B cell (primary cell): ENCODE measurements at regions not wholly inside any gene's neighbourhood (a gene's known extent, or its start where the extent isn't known, plus 50 kb on each side); places are given as distances from the start of the nearest gene placed in this dataset.

Source experiments
- ATAC-seq: fragments of 200-7000 bp; cut with Tn5 transposase; one replicate; pipeline ENCODE4 v1.10.0; 2021; ENCODE audit warnings: low read depth, mild to moderate bottlenecking, moderate number of reproducible peaks, moderate library complexity
- CTCF ChIA-PET: fragments of 350-600 bp; sonication (Branson Sonifier 250); formaldehyde crosslinking; loops from one replicate; lab custom pipeline; 2021; ENCODE audit warnings: antibody characterized with exemption, inconsistent platforms; lab: Charles Lee
- POLR2A ChIA-PET: fragments of 350-600 bp; sonication (Branson Sonifier 250); formaldehyde crosslinking; loops from one replicate; lab custom pipeline; 2021; ENCODE audit warnings: antibody characterized with exemption; lab: Charles Lee
- DNase-seq: peaks from one replicate; pipeline ENCODE4 v3.0.0; 2013
- H2AFZ ChIP-seq: 2 replicates; pipeline ENCODE4 v1.6.1; 2012; ENCODE audit warnings: mild to moderate bottlenecking, low read depth, low read length; ENCODE audit not compliant: insufficient read depth, poor library complexity, severe bottlenecking
- H3K27ac ChIP-seq, 2 donors: 1 replicate in 1 of 2; 2 replicates in 1 of 2; pipeline ENCODE4 v1.5.1; 2012 to 2013; ENCODE audit warnings: low read length in 2 of 2, mild to moderate bottlenecking in 2 of 2, moderate library complexity in 1 of 2
- H3K27me3 ChIP-seq, 4 experiments: fragments of 200-600 bp in 1 of 4; sonication (generic) in 1 of 4; replicated peaks in 1 of 4; 1 replicate in 2 of 4; 2 replicates in 2 of 4; pipeline versions ENCODE4 v1.6.1 to v1.7.0; 2013 to 2016; ENCODE audit warnings: low read length in 3 of 4, mild to moderate bottlenecking in 2 of 4, mixed read lengths in 1 of 4, moderate library complexity in 1 of 4; ENCODE audit not compliant: insufficient read depth in 4 of 4, control insufficient read depth in 3 of 4; ENCODE audit errors: control extremely low read depth in 1 of 4
- H3K36me3 ChIP-seq, 2 experiments: replicated peaks in 1 of 2; 1 replicate in 1 of 2; 2 replicates in 1 of 2; pipeline versions ENCODE4 v1.6.1 to v1.7.1; 2013; ENCODE audit warnings: low read length in 1 of 2; ENCODE audit not compliant: insufficient read depth in 2 of 2, control insufficient read depth in 1 of 2; ENCODE audit errors: control extremely low read depth in 1 of 2, extremely low read depth in 1 of 2
- H3K4me1 ChIP-seq, 2 donors: fragments of 200-600 bp in 1 of 2; sonication (generic) in 1 of 2; 1 replicate in 1 of 2; 2 replicates in 1 of 2; pipeline versions ENCODE4 v1.5.1 to v1.6.1; 2013 to 2017; ENCODE audit warnings: low read length in 2 of 2; ENCODE audit not compliant: control insufficient read depth in 2 of 2, insufficient read depth in 2 of 2
- H3K4me2 ChIP-seq: replicated peaks from 2 replicates; pipeline ENCODE3; 2012; ENCODE audit warnings: mild to moderate bottlenecking, low read depth, low read length; ENCODE audit not compliant: poor library complexity, severe bottlenecking
- H3K4me3 ChIP-seq, 5 experiments: fragments of 200-600 bp in 1 of 5; sonication (generic) in 1 of 5; 1 replicate in 3 of 5; 2 replicates in 2 of 5; pipeline versions ENCODE4 v1.5.1 to v1.7.0; 2011 to 2016; ENCODE audit warnings: low read length in 4 of 5, mild to moderate bottlenecking in 4 of 5, low read depth in 2 of 5, control low read depth in 1 of 5, moderate library complexity in 1 of 5; ENCODE audit not compliant: insufficient read depth in 1 of 5; ENCODE audit errors: control extremely low read depth in 1 of 5, extremely low read depth in 1 of 5
- H3K79me2 ChIP-seq: fragments of 200-600 bp; sonication (generic); one replicate; pipeline ENCODE4 v1.6.0; 2016; ENCODE audit warnings: low read length; ENCODE audit not compliant: control insufficient read depth, insufficient read depth
- H3K9ac ChIP-seq: fragments of 200-600 bp; sonication (generic); 2 replicates; pipeline ENCODE4 v1.6.1; 2017; ENCODE audit warnings: mild to moderate bottlenecking, low read length, moderate library complexity
- H3K9me3 ChIP-seq, 3 donors: one replicate each; pipeline versions ENCODE4 v1.6.1 to v1.7.1; 2013; ENCODE audit warnings: low read length in 2 of 3; ENCODE audit not compliant: control insufficient read depth in 2 of 3, insufficient read depth in 1 of 3; ENCODE audit errors: control extremely low read depth in 1 of 3
- H4K20me1 ChIP-seq: 2 replicates; pipeline ENCODE4 v1.6.0; 2012; ENCODE audit warnings: mild to moderate bottlenecking, low read length; ENCODE audit not compliant: insufficient read depth, control insufficient read depth, poor library complexity, severe bottlenecking
- H3K27ac Mint-ChIP-seq: one replicate; pipeline ENCODE4 v1.8.0; 2021; ENCODE audit warnings: mixed read lengths
- H3K27me3 Mint-ChIP-seq: one replicate; pipeline ENCODE4 v1.8.0; 2021; ENCODE audit warnings: mixed read lengths
- H3K4me1 Mint-ChIP-seq: one replicate; pipeline ENCODE4 v1.8.0; 2021; ENCODE audit warnings: mixed read lengths
- H3K4me3 Mint-ChIP-seq: one replicate; pipeline ENCODE4 v1.8.0; 2021; ENCODE audit warnings: mixed read lengths
- H3K9me3 Mint-ChIP-seq: one replicate; pipeline ENCODE4 v1.8.0; 2022; ENCODE audit warnings: mixed read lengths; ENCODE audit not compliant: insufficient read depth
- EZH2 ChIP-seq: IDR thresholded peaks from 2 replicates; pipeline ENCODE4 v1.6.1; 2012; ENCODE audit warnings: borderline replicate concordance, low read depth, mild to moderate bottlenecking, moderate library complexity, low read length; ENCODE audit not compliant: insufficient read depth, poor library complexity, severe bottlenecking
- WGBS: methylation state at CpG from one replicate; pipeline ENCODE4 v1.1.5; 2013; ENCODE audit warnings: missing lambda C conversion rate; ENCODE audit not compliant: insufficient coverage; 5-methylcytosine and 5-hydroxymethylcytosine counted together
- intact Hi-C: fragments of 100-400 bp; cut with micrococcal nuclease; formaldehyde crosslinking; loops from one replicate; pipeline ENCODE4 v1.10.0; 2022
- TF ChIP-seq, protein P1 (sequence below): fragments of 200-600 bp; IDR thresholded peaks from one replicate; pipeline ENCODE4 v1.8.0; 2022; ENCODE audit warnings: antibody characterized with exemption, mild to moderate bottlenecking

GRCh38 chr15:96403071-96403470 lies 72.6 kb downstream of the NR2F2 start:
- TF ChIP-seq EZH2, result no peak
- TF ChIP-seq, protein P1, sequence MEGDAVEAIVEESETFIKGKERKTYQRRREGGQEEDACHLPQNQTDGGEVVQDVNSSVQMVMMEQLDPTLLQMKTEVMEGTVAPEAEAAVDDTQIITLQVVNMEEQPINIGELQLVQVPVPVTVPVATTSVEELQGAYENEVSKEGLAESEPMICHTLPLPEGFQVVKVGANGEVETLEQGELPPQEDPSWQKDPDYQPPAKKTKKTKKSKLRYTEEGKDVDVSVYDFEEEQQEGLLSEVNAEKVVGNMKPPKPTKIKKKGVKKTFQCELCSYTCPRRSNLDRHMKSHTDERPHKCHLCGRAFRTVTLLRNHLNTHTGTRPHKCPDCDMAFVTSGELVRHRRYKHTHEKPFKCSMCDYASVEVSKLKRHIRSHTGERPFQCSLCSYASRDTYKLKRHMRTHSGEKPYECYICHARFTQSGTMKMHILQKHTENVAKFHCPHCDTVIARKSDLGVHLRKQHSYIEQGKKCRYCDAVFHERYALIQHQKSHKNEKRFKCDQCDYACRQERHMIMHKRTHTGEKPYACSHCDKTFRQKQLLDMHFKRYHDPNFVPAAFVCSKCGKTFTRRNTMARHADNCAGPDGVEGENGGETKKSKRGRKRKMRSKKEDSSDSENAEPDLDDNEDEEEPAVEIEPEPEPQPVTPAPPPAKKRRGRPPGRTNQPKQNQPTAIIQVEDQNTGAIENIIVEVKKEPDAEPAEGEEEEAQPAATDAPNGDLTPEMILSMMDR, result no peak
- H3K27me3 Mint-ChIP-seq, result peaks cover 12% of the 10 kb centered on the region
- no peak overlapping the region for H3K27ac Mint-ChIP-seq

DNA sequence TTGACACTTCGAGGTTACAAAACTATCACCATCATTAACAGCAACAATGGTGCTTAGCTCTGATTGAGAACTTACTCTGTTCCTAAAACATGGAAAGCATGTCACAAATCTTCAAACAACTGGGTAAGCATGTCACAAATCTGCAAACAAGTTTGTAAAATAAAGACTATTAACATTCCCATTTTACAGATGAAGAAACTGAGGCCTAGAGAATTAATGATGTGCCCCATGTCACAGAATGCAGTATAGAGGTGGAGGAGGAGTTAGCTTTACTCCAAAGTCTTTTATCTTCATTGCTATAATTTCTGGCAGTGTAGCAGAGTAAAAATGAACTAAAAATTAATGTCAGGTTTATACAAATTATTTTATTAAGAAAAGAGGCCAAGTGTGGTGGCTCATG lies 73.4 kb downstream of the NR2F2 start:
- no peaks in the 10 kb centered on the region for H3K36me3 ChIP-seq
- H3K9me3 ChIP-seq, result peaks cover 0 to 14% (median 0%) of the 10 kb centered on the region in 3 donors
- ATAC-seq (no peak), DNase-seq (no peak)
- intact Hi-C loops, result no loop called here
- Mint-ChIP-seq H3K27ac (no peak overlapping the region), H3K9me3 (no peaks in the 10 kb centered on the region), H3K4me1 (no peaks in the 10 kb centered on the region), H3K27me3 (peaks cover 17% of the 10 kb centered on the region), H3K4me3 (no peak overlapping the region)
- peaks cover 0 to 13% (median 9%) of the 10 kb centered on the region in 4 experiments for H3K27me3 ChIP-seq
- CTCF ChIA-PET, result no interaction called here
- no peak overlapping the region for H3K4me2 ChIP-seq
- no peak overlapping the region for H2AFZ ChIP-seq
- H3K9ac ChIP-seq, result no peak overlapping the region
- H3K4me1 ChIP-seq, result no peaks in the 10 kb centered on the region
- no peak overlapping the region for H3K4me3 ChIP-seq
- no peak for TF ChIP-seq EZH2
- TF ChIP-seq, protein P1, result no peak
- H3K27ac ChIP-seq, result no peak overlapping the region
- no peaks in the 10 kb centered on the region for H3K79me2 ChIP-seq
- POLR2A ChIA-PET, result no interaction called here
- no peaks in the 10 kb centered on the region for H4K20me1 ChIP-seq
- WGBS, result no CpG with 5 or more reads among the region's 1 CpG

More at GRCh38 chr15:96403071-96403470, 72.6 kb downstream of the NR2F2 start:
- H3K4me1 ChIP-seq, result no peaks in the 10 kb centered on the region
- no peak overlapping the region for H3K4me3 ChIP-seq
- CTCF ChIA-PET, result no interaction called here
- no peaks in the 10 kb centered on the region for H4K20me1 ChIP-seq
- ATAC-seq (no peak), DNase-seq (no peak)
- H3K79me2 ChIP-seq, result no peaks in the 10 kb centered on the region
- H3K9me3 ChIP-seq, result peaks cover 0 to 5% (median 0%) of the 10 kb centered on the region in 3 donors
- no peak overlapping the region for H2AFZ ChIP-seq
- peaks cover 0 to 6% (median 6%) of the 10 kb centered on the region in 4 experiments for H3K27me3 ChIP-seq
- H3K9me3 Mint-ChIP-seq, result no peaks in the 10 kb centered on the region
- H3K9ac ChIP-seq, result no peak overlapping the region
- no peaks in the 10 kb centered on the region for H3K36me3 ChIP-seq
- POLR2A ChIA-PET, result no interaction called here
- 67% methylated on average over 1 of the region's 1 CpG for WGBS
- H3K4me1 Mint-ChIP-seq, result no peaks in the 10 kb centered on the region
- H3K27ac ChIP-seq, result no peak overlapping the region
- no peak overlapping the region for H3K4me3 Mint-ChIP-seq
- intact Hi-C loops, result no loop called here
- H3K4me2 ChIP-seq, result no peak overlapping the region
